Liver (tissue), 8 donors: ENCODE measurements at regions not wholly inside any gene's neighbourhood (a gene's known extent, or its start where the extent isn't known, plus 50 kb on each side); places are given as distances from the start of the nearest gene placed in this dataset.

Source experiments
- DNase-seq: peaks from one replicate; pipeline ENCODE4 v3.0.0-alpha.2; 2017; ENCODE audit warnings: low spot score
- H3K27ac ChIP-seq, 2 donors: one replicate each; pipeline ENCODE4 v1.7.0; 2013; ENCODE audit warnings: inconsistent platforms in 2 of 2, low read length in 2 of 2, control low read depth in 1 of 2, low read depth in 1 of 2, mild to moderate bottlenecking in 1 of 2
- H3K27me3 ChIP-seq, 4 donors: one replicate each; pipeline versions ENCODE4 v1.6.1 to v1.7.0; 2013; ENCODE audit warnings: low read length in 3 of 4, inconsistent platforms in 1 of 4, mild to moderate bottlenecking in 1 of 4, moderate library complexity in 1 of 4; ENCODE audit not compliant: control insufficient read depth in 4 of 4, insufficient read depth in 4 of 4
- H3K36me3 ChIP-seq, 4 donors: one replicate each; pipeline versions ENCODE4 v1.6.1 to v1.7.0; 2013; ENCODE audit warnings: low read length in 3 of 4, mild to moderate bottlenecking in 3 of 4, low read depth in 1 of 4, moderate library complexity in 1 of 4; ENCODE audit not compliant: control insufficient read depth in 4 of 4, insufficient read depth in 3 of 4
- H3K4me1 ChIP-seq, 4 donors: one replicate each; pipeline versions ENCODE4 v1.6.1 to v1.7.0; 2013; ENCODE audit warnings: low read length in 3 of 4, mild to moderate bottlenecking in 3 of 4, moderate library complexity in 1 of 4; ENCODE audit not compliant: control insufficient read depth in 4 of 4, insufficient read depth in 4 of 4
- H3K4me3 ChIP-seq, 3 donors: one replicate each; pipeline versions ENCODE4 v1.6.1 to v1.7.0; 2013; ENCODE audit warnings: low read length in 3 of 3, control low read depth in 1 of 3, low read depth in 1 of 3, mild to moderate bottlenecking in 1 of 3
- H3K9ac ChIP-seq, 2 donors: one replicate each; pipeline ENCODE4 v1.7.0; 2013; ENCODE audit warnings: low read length in 2 of 2, mild to moderate bottlenecking in 2 of 2, moderate library complexity in 2 of 2, control low read depth in 1 of 2, low read depth in 1 of 2
- H3K9me3 ChIP-seq, 4 donors: one replicate each; pipeline versions ENCODE4 v1.6.1 to v1.7.0; 2013; ENCODE audit warnings: low read length in 3 of 4; ENCODE audit not compliant: control insufficient read depth in 4 of 4
- ATF3 ChIP-seq: IDR thresholded peaks from 2 replicates; pipeline ENCODE4 v1.6.1; 2016; ENCODE audit warnings: antibody characterized with exemption
- EGR1 ChIP-seq, 2 donors: IDR thresholded peaks; 2 replicates each; pipeline ENCODE4 v1.6.1; 2016 to 2018; ENCODE audit warnings: antibody characterized with exemption in 2 of 2, low read depth in 2 of 2
- FOXA1 ChIP-seq: IDR thresholded peaks from 2 replicates; pipeline ENCODE4 v1.6.1; 2016; ENCODE audit warnings: antibody characterized with exemption
- FOXA2 ChIP-seq: IDR thresholded peaks from 2 replicates; pipeline ENCODE4 v1.6.1; 2016; ENCODE audit warnings: antibody characterized with exemption
- GABPA ChIP-seq, 2 donors: IDR thresholded peaks in 1 of 2; conservative IDR thresholded peaks in 1 of 2; 2 replicates each; pipeline ENCODE4 v1.6.1; 2016; ENCODE audit warnings: antibody characterized with exemption in 2 of 2, mild to moderate bottlenecking in 1 of 2, moderate library complexity in 1 of 2
- HNF4A ChIP-seq, 2 donors: conservative IDR thresholded peaks; 2 replicates each; pipeline ENCODE4 v1.6.1; 2016; ENCODE audit warnings: antibody characterized with exemption in 2 of 2, mild to moderate bottlenecking in 2 of 2
- HNF4G ChIP-seq: IDR thresholded peaks from 2 replicates; pipeline ENCODE4 v1.6.1; 2016; ENCODE audit warnings: antibody characterized with exemption
- JUND ChIP-seq, 2 donors: IDR thresholded peaks; 2 replicates each; pipeline ENCODE4 v1.6.1; 2016; ENCODE audit warnings: antibody characterized with exemption in 2 of 2
- NR2F2 ChIP-seq: IDR thresholded peaks from 2 replicates; pipeline ENCODE4 v1.6.1; 2016; ENCODE audit warnings: antibody characterized with exemption
- RAD21 ChIP-seq, 2 donors: IDR thresholded peaks; 2 replicates each; pipeline ENCODE4 v1.6.1; 2016; ENCODE audit warnings: antibody characterized with exemption in 2 of 2, mild to moderate bottlenecking in 2 of 2
- REST ChIP-seq: IDR thresholded peaks from 2 replicates; pipeline ENCODE4 v1.6.1; 2016; ENCODE audit warnings: antibody characterized with exemption, mild to moderate bottlenecking
- RXRA ChIP-seq, 2 donors: IDR thresholded peaks; 2 replicates each; pipeline ENCODE4 v1.6.1; 2017 to 2018; ENCODE audit warnings: antibody characterized with exemption in 2 of 2, mild to moderate bottlenecking in 1 of 2
- SP1 ChIP-seq: IDR thresholded peaks from 2 replicates; pipeline ENCODE4 v1.6.1; 2018; ENCODE audit warnings: antibody characterized with exemption, mild to moderate bottlenecking
- TAF1 ChIP-seq: conservative IDR thresholded peaks from 2 replicates; pipeline ENCODE4 v1.6.1; 2016; ENCODE audit warnings: antibody characterized with exemption, mild to moderate bottlenecking
- YY1 ChIP-seq: IDR thresholded peaks from 2 replicates; pipeline ENCODE4 v1.6.1; 2016; ENCODE audit warnings: antibody characterized with exemption, mild to moderate bottlenecking
- WGBS: extraction: QIAGEN DNeasy Blood & Tissue Kit; methylation state at CpG from one replicate; pipeline ENCODE4 v1.1.7; 2013; 5-methylcytosine and 5-hydroxymethylcytosine counted together
- TF ChIP-seq, protein P1 (sequence below): IDR thresholded peaks from 2 replicates; pipeline ENCODE4 v1.6.1; 2016; ENCODE audit warnings: antibody characterized with exemption
- TF ChIP-seq, protein P2 (sequence below): IDR thresholded peaks from 2 replicates; pipeline ENCODE4 v1.6.1; 2016; ENCODE audit warnings: antibody characterized with exemption
- TF ChIP-seq, protein P3 (sequence below): fragments of 150-350 bp; IDR thresholded peaks from 2 replicates; pipeline ENCODE4 v1.5.1; 2017; ENCODE audit warnings: improper control_type of control experiment, low read depth, low read length; ENCODE audit not compliant: missing input control
- donor health status: healthy.
- donor health status: healthy.
- donor health status: healthy.
- donor health status: healthy.
- donor health status: healthy.

- Histone ChIP-seq H3K9ac (no peak overlapping the region), H3K4me1 (no peaks in the 10 kb centered on the region), H3K27me3 (no peaks in the 10 kb centered on the region), H3K9me3 (no peaks in the 10 kb centered on the region), H3K27ac (no peak overlapping the region), H3K4me3 (no peak overlapping the region), H3K36me3 (no peaks in the 10 kb centered on the region)
- no peak for TF ChIP-seq TAF1
- TF ChIP-seq RXRA (IDR thresholded peaks at IDR 0.05) = no peak
- TF ChIP-seq, protein P1, sequence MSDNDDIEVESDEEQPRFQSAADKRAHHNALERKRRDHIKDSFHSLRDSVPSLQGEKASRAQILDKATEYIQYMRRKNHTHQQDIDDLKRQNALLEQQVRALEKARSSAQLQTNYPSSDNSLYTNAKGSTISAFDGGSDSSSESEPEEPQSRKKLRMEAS = no peak
- TF ChIP-seq NR2F2 = no peak
- TF ChIP-seq REST = no peak
- TF ChIP-seq ATF3 = no peak
- no peak for TF ChIP-seq JUND (IDR thresholded peaks at IDR 0.05)
- no peak for TF ChIP-seq FOXA1
- TF ChIP-seq HNF4A (conservative IDR thresholded peaks at IDR 0.05) = no peak
- TF ChIP-seq SP1 = no peak
- no peak for TF ChIP-seq RAD21 (IDR thresholded peaks at IDR 0.05)
- no peak for TF ChIP-seq HNF4G
- TF ChIP-seq YY1 = no peak
- TF ChIP-seq, protein P2, sequence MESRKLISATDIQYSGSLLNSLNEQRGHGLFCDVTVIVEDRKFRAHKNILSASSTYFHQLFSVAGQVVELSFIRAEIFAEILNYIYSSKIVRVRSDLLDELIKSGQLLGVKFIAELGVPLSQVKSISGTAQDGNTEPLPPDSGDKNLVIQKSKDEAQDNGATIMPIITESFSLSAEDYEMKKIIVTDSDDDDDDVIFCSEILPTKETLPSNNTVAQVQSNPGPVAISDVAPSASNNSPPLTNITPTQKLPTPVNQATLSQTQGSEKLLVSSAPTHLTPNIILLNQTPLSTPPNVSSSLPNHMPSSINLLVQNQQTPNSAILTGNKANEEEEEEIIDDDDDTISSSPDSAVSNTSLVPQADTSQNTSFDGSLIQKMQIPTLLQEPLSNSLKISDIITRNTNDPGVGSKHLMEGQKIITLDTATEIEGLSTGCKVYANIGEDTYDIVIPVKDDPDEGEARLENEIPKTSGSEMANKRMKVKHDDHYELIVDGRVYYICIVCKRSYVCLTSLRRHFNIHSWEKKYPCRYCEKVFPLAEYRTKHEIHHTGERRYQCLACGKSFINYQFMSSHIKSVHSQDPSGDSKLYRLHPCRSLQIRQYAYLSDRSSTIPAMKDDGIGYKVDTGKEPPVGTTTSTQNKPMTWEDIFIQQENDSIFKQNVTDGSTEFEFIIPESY = no peak
- TF ChIP-seq EGR1 (IDR thresholded peaks at IDR 0.05; ENCODE audit: low read depth in 2 of 2) = no peak
- no peak for TF ChIP-seq GABPA (IDR thresholded peaks at IDR 0.05 in 1 of 2, conservative IDR thresholded peaks at IDR 0.05 in 1 of 2)
- TF ChIP-seq FOXA2 = no peak
- TF ChIP-seq, protein P3, sequence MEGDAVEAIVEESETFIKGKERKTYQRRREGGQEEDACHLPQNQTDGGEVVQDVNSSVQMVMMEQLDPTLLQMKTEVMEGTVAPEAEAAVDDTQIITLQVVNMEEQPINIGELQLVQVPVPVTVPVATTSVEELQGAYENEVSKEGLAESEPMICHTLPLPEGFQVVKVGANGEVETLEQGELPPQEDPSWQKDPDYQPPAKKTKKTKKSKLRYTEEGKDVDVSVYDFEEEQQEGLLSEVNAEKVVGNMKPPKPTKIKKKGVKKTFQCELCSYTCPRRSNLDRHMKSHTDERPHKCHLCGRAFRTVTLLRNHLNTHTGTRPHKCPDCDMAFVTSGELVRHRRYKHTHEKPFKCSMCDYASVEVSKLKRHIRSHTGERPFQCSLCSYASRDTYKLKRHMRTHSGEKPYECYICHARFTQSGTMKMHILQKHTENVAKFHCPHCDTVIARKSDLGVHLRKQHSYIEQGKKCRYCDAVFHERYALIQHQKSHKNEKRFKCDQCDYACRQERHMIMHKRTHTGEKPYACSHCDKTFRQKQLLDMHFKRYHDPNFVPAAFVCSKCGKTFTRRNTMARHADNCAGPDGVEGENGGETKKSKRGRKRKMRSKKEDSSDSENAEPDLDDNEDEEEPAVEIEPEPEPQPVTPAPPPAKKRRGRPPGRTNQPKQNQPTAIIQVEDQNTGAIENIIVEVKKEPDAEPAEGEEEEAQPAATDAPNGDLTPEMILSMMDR = no peak
- no peak for DNase-seq
- WGBS = 82% methylated on average over 6 of the region's 6 CpGs
These were observed 200.1 kb upstream of the VCX3A start for GRCh38 chrX:6734844-6735634.
